Astrocyte (in vitro differentiated cells and primary cell): ENCODE measurements at regions not wholly inside any gene's neighbourhood (a gene's known extent, or its start where the extent isn't known, plus 50 kb on each side); places are given as distances from the start of the nearest gene placed in this dataset.

Experiments used
- DNase-seq: peaks from one replicate; pipeline ENCODE4 v3.0.0-alpha.2; 2010; ENCODE audit warnings: low read depth
- FAIRE-seq: peaks from 2 replicates; lab custom pipeline; 2011; peaks lifted over from hg19 to GRCh38; lab: Jason Lieb, UNC
- H2AFZ ChIP-seq: 2 replicates; pipeline ENCODE4 v1.6.0; 2012; ENCODE audit warnings: low read depth, low read length, inconsistent platforms
- H3K27ac ChIP-seq: 2 replicates; pipeline ENCODE4 v1.5.1; 2011; ENCODE audit warnings: low read depth, low read length, inconsistent platforms
- H3K27me3 ChIP-seq: 2 replicates; pipeline ENCODE4 v1.6.0; 2011; ENCODE audit warnings: low read length, inconsistent platforms; ENCODE audit not compliant: insufficient read depth
- H3K36me3 ChIP-seq: 2 replicates; pipeline ENCODE4 v1.5.1; 2011; ENCODE audit warnings: low read length, inconsistent platforms; ENCODE audit not compliant: insufficient read depth
- H3K4me1 ChIP-seq: 2 replicates; pipeline ENCODE4 v1.5.1; 2011; ENCODE audit warnings: low read length, inconsistent platforms; ENCODE audit not compliant: insufficient read depth
- H3K4me2 ChIP-seq: 2 replicates; pipeline ENCODE4 v1.6.0; 2012; ENCODE audit warnings: low read length, inconsistent platforms
- H3K4me3 ChIP-seq: 2 replicates; pipeline ENCODE4 v1.5.1; 2011; ENCODE audit warnings: low read depth, mild to moderate bottlenecking, low read length, inconsistent platforms; ENCODE audit not compliant: insufficient read depth
- H3K79me2 ChIP-seq: 2 replicates; pipeline ENCODE4 v1.6.0; 2012; ENCODE audit warnings: mild to moderate bottlenecking, low read length, inconsistent platforms; ENCODE audit not compliant: insufficient read depth
- H3K9ac ChIP-seq: 2 replicates; pipeline ENCODE4 v1.6.0; 2012; ENCODE audit warnings: mild to moderate bottlenecking, low read length, inconsistent platforms
- H3K9me3 ChIP-seq: 2 replicates; pipeline ENCODE4 v1.5.1; 2012; ENCODE audit warnings: low read depth, mild to moderate bottlenecking, low read length, inconsistent platforms; ENCODE audit not compliant: insufficient read depth
- H4K20me1 ChIP-seq: 2 replicates; pipeline ENCODE4 v1.6.0; 2012; ENCODE audit warnings: low read length, inconsistent platforms; ENCODE audit not compliant: insufficient read depth
- H3K27ac Mint-ChIP-seq: one replicate; pipeline ENCODE4 v1.8.0; 2021; ENCODE audit warnings: mild to moderate bottlenecking, mixed read lengths; ENCODE audit not compliant: unreplicated experiment
- H3K27me3 Mint-ChIP-seq: one replicate; pipeline ENCODE4 v1.8.0; 2021; ENCODE audit warnings: low read depth, mixed read lengths; ENCODE audit not compliant: unreplicated experiment
- H3K36me3 Mint-ChIP-seq: one replicate; pipeline ENCODE4 v1.8.0; 2021; ENCODE audit warnings: low read depth, mixed read lengths; ENCODE audit not compliant: unreplicated experiment
- H3K4me1 Mint-ChIP-seq: one replicate; pipeline ENCODE4 v1.8.0; 2021; ENCODE audit warnings: low read depth, mixed read lengths; ENCODE audit not compliant: unreplicated experiment
- H3K4me3 Mint-ChIP-seq: one replicate; pipeline ENCODE4 v1.8.0; 2021; ENCODE audit warnings: mild to moderate bottlenecking, moderate library complexity, mixed read lengths; ENCODE audit not compliant: unreplicated experiment
- H3K9me3 Mint-ChIP-seq: one replicate; pipeline ENCODE4 v1.8.0; 2021; ENCODE audit warnings: mild to moderate bottlenecking, mixed read lengths; ENCODE audit not compliant: unreplicated experiment
- CTCF ChIP-seq: IDR thresholded peaks from 2 replicates; pipeline ENCODE4 v1.5.1; 2011; ENCODE audit warnings: low read depth, mild to moderate bottlenecking, inconsistent platforms, low read length, moderate library complexity; ENCODE audit not compliant: insufficient read depth
- EZH2 ChIP-seq: IDR thresholded peaks from 2 replicates; pipeline ENCODE4 v1.6.1; 2012; ENCODE audit warnings: mild to moderate bottlenecking, low read length, inconsistent platforms; ENCODE audit not compliant: insufficient read depth

GRCh38 chr1:241423541-241424479 is 66.8 kb upstream of the RGS7 start:
- no peak for TF ChIP-seq EZH2
- no peak for TF ChIP-seq CTCF
- H3K27ac ChIP-seq, result no peak overlapping the region
- H3K4me3 Mint-ChIP-seq, result peak overlapping the region; percentile 78

GRCh38 chr1:241422470-241422869 is 65.5 kb upstream of the RGS7 start:
- no peak overlapping the region for H2AFZ ChIP-seq
- DNase-seq, result no peak
- peaks cover 3% of the 10 kb centered on the region for H3K4me1 ChIP-seq
- no peak overlapping the region for H3K9ac ChIP-seq
- no peak overlapping the region for H3K27ac ChIP-seq
- Mint-ChIP-seq H3K27ac (no peak overlapping the region), H3K4me1 (no peaks in the 10 kb centered on the region), H3K4me3 (no peak overlapping the region), H3K36me3 (no peaks in the 10 kb centered on the region), H3K9me3 (peaks cover 2% of the 10 kb centered on the region), H3K27me3 (peaks cover 28% of the 10 kb centered on the region)
- H3K79me2 ChIP-seq, result no peaks in the 10 kb centered on the region
- H4K20me1 ChIP-seq, result no peaks in the 10 kb centered on the region
- TF ChIP-seq EZH2 (no peak), CTCF (no peak)
- FAIRE-seq, result peak; percentile 39
- H3K9me3 ChIP-seq, result no peaks in the 10 kb centered on the region
- H3K27me3 ChIP-seq, result no peaks in the 10 kb centered on the region
- H3K4me2 ChIP-seq, result no peak overlapping the region
- H3K36me3 ChIP-seq, result no peaks in the 10 kb centered on the region
- H3K4me3 ChIP-seq, result no peak overlapping the region

More at GRCh38 chr1:241423541-241424479, 66.8 kb upstream of the RGS7 start:
- no peaks in the 10 kb centered on the region for H3K9me3 Mint-ChIP-seq
- Histone ChIP-seq H3K4me3 (peak overlapping the region; percentile 60), H3K36me3 (no peaks in the 10 kb centered on the region), H3K79me2 (no peaks in the 10 kb centered on the region), H3K9me3 (no peaks in the 10 kb centered on the region), H2AFZ (peak overlapping the region; percentile 78), H3K9ac (peak overlapping the region; percentile 62), H3K4me2 (peak overlapping the region; percentile 91), H3K4me1 (peaks cover 3% of the 10 kb centered on the region), H4K20me1 (no peaks in the 10 kb centered on the region), H3K27me3 (no peaks in the 10 kb centered on the region)
- peaks cover 33% of the 10 kb centered on the region for H3K27me3 Mint-ChIP-seq
- DNase-seq (peak; percentile 27), FAIRE-seq (no peak)
- no peak overlapping the region for H3K27ac Mint-ChIP-seq
- no peaks in the 10 kb centered on the region for H3K4me1 Mint-ChIP-seq
- no peaks in the 10 kb centered on the region for H3K36me3 Mint-ChIP-seq

GRCh38 chr1:241419986-241420385 is 63.0 kb upstream of the RGS7 start:
- Histone ChIP-seq H3K4me1 (peaks cover 3% of the 10 kb centered on the region), H3K27ac (no peak overlapping the region), H3K4me2 (no peak overlapping the region), H4K20me1 (no peaks in the 10 kb centered on the region), H3K36me3 (no peaks in the 10 kb centered on the region), H3K27me3 (no peaks in the 10 kb centered on the region), H2AFZ (no peak overlapping the region), H3K9ac (no peak overlapping the region), H3K79me2 (no peaks in the 10 kb centered on the region), H3K4me3 (no peak overlapping the region), H3K9me3 (no peaks in the 10 kb centered on the region)
- H3K9me3 Mint-ChIP-seq, result peaks cover 2% of the 10 kb centered on the region
- H3K27ac Mint-ChIP-seq, result no peak overlapping the region
- H3K4me1 Mint-ChIP-seq, result no peaks in the 10 kb centered on the region
- no peaks in the 10 kb centered on the region for H3K36me3 Mint-ChIP-seq
- peaks cover 24% of the 10 kb centered on the region for H3K27me3 Mint-ChIP-seq
- no peak overlapping the region for H3K4me3 Mint-ChIP-seq
- no peak for TF ChIP-seq CTCF
- TF ChIP-seq EZH2, result no peak
- FAIRE-seq (no peak), DNase-seq (no peak)
